NCI-H446 treated with DMSO at 0.1 percent for 48 hours (cell line): ENCODE measurements at regions not wholly inside any gene's neighbourhood (a gene's known extent, or its start where the extent isn't known, plus 50 kb on each side); places are given as distances from the start of the nearest gene placed in this dataset.
A peak's percentile ranks its signal among the peaks of the same experiment; 100 is the strongest.

Experiments
- DNase-seq: peaks from one replicate; lab custom pipeline; 2025; lab: John Stamatoyannopoulos, UW

DNA sequence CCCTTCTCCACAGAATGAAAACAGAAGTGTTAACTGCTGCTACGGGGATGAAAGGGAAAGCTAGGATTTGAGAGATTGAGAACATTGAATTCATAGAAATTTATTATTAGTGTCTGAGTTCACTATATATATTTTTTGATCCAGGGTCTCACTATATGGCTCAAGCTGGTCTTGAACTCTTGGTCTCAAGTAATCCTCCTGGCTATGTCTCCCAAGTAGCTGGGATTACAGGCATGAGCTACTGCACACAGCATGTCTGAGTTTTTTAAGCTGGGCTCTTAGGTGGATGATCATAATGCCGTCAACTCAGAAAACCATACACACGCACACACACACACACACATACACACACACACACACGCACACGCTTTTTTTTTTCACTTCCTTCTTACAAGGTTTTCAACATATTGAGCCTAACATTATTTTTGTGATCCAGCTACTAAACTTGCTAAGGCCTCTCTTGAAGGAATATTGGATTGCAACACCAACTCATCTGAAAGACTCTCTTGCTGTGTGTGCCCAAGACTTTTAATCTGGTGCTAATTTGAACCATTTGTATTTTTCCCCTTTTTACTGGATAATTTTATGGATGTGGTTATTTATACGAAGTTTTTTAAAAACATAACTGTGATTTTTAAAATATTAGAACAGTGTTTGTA lies 1045.4 kb downstream of the DTWD2 start:
- DNase-seq: no peak

DNA sequence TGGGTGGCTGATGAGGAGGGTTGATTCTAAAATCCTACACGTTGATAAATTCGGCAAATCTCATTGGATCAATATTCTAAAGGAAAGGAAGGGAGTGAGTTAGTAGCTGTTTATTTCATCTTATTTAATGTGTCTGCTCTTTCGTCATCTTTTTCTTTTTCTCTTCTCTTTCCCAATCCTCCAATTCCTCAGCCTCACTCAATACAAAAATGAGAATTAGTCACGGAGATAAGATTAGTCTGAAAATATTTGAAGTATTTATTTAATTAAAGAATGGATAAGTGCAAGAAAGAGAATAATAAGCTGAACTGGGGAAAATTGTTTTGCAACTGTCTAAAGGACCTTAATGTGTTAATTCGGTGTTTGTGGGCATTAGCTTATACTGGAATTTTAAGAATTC lies 1095.1 kb downstream of the DTWD2 start:
- no peak for DNase-seq

DNA sequence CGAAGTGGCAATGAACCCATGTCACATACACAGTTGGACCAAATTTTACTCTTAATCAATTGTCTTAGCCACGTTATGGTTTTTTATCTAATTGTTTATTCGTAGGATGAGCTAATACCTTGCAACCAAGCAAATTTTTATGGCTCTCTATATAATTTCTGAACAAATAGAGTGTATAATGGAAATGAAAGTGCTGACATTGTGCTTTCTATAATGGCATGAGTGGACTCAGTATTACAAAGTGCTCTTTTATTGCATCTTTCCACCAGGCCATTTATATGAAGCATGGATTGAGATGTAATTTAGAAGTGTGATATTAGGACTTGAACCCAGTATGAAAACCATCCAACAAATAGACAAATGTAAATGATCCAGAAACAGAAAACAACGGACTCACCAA lies 1096.0 kb downstream of the DTWD2 start:
- DNase-seq: no peak

DNA sequence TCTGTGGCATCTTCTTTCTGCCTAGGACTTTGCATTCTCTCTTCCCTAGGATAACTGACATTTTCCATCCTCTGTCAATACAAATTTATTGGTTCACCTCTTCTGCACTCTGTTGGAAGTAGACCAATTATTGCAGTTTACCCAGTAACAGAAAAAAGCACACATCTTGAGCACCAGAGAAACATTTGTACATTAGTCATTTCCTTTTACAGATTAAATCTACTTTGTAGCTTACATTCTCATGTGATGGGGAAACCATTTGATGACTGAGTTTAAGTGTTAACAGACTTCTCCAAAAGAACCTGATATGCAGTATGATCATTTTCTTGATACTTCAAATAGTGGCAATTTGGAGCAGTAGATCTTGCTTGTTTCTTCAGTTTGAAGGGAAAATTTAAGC lies 1098.8 kb downstream of the DTWD2 start:
- no peak for DNase-seq

DNA sequence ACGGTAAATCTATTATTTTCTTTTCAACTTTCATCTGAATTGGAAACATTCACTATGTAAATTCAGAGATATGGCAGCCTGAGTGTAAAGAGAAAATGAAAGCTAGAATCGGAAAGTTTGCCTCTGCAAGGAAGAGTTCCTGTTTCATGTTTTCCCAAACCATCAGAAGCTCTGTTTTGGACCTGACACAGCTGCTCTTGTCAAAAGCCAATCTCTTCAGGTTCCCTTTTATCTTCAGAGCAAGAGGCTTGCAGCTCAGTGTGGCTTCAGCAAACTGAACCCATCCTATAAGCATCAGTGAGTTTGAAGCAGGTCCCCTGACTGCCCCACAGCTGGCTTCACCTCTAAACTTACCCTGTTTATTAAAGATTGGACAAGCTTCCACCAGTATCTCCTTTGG lies 1099.7 kb downstream of the DTWD2 start:
- DNase-seq: no peak

- DNase-seq: peak; percentile 68
These were observed 1106.7 kb downstream of the DTWD2 start for GRCh38 chr5:117881426-117882230.

GRCh38 chr5:117880932-117881331 lies 1107.4 kb downstream of the DTWD2 start:
- DNase-seq: no peak

DNA sequence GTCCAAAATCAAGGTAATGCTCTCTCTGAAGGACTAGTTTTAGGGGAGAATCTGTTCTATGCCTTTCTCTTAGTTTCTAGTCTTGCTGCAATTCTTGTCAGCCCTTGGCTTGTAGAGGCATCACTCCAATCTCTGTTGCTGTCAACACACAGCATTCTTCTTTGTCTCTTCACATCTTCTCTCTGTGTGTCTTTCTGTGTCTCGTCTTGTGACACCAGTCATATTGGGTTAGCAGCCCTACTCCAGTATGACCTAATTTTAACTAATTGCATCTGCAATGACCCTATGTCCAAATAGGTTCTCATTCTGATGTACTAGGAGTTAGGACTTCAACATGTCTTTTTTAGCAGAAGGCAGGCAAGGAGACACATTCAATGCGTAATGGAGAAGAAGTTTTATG lies 1110.6 kb downstream of the DTWD2 start:
- no peak for DNase-seq

GRCh38 chr5:117872798-117873368 lies 1115.5 kb downstream of the DTWD2 start:
- DNase-seq: no peak

- DNase-seq: peak; percentile 33
These were observed 1118.8 kb downstream of the DTWD2 start for GRCh38 chr5:117869596-117869995.

- no peak for DNase-seq
These were observed 1124.6 kb downstream of the DTWD2 start for GRCh38 chr5:117863586-117864296.

DNA sequence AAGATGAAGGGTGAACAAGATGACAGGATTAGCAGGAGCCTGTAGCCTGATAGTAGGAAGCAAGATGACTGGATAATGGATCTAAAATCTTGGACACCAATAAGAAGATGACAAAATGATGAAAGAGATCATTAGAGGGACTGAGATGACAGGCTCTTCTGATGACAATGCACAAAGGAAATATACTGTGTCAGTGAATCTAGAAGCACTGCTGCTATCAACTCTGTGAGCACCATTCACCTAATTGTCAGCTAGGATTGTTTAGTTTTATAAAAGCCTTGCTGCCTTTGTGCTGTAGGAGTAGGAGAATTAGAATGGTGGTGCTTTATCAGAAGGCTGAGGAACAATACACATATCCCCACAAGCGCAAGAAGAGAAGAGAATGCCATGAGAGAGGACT lies 1127.8 kb downstream of the DTWD2 start:
- DNase-seq: no peak

GRCh38 chr5:117859176-117859575 lies 1129.2 kb downstream of the DTWD2 start:
- no peak for DNase-seq

- no peak for DNase-seq
These were observed 1131.6 kb downstream of the DTWD2 start for GRCh38 chr5:117856713-117857112.

DNA sequence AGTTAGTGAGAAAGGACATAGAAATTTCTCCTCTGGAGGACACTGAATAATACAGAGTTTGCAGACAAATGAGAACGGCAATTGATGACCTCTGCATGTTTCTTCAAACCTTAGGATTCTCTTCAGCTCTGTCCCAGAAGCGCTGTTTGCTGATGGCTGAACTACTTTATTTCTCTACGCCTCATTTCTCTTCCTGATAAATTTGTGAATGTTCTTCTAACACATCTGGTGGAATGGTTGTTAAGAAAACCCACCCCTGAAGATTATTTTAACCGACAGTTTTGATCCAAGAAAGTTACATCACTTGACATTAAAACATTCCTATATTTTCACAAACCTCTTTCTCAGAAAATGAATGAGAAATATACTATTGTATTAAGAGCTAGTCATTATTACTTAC lies 1150.6 kb downstream of the DTWD2 start:
- DNase-seq: no peak

DNA sequence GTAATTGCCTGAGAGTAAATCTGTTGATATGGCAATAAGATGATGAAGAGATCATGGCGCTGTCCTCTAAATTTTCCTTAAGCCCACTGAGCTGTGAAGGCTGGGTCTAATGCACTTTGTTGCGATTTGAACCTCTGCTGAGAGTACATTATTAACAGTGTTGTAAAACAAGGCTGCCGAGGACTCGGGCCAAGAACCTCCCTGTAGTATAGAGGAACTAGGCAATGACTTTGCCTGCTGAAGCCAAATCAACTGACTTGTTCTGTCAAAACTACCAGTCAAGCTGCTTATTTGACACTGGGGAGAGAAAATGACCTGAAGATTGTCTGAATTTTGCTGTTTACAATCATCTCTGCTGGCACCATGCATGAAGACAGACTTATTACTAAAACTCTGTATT lies 1154.7 kb downstream of the DTWD2 start:
- peak; percentile 52 for DNase-seq

- DNase-seq: no peak
These were observed 1158.7 kb downstream of the DTWD2 start for GRCh38 chr5:117829646-117830045.

- no peak for DNase-seq
These were observed 1174.5 kb downstream of the DTWD2 start for GRCh38 chr5:117813850-117814249.

- no peak for DNase-seq
These were observed 1175.5 kb downstream of the DTWD2 start for GRCh38 chr5:117812861-117813260.

- no peak for DNase-seq
These were observed 1179.1 kb downstream of the DTWD2 start for GRCh38 chr5:117809251-117809650.

DNA sequence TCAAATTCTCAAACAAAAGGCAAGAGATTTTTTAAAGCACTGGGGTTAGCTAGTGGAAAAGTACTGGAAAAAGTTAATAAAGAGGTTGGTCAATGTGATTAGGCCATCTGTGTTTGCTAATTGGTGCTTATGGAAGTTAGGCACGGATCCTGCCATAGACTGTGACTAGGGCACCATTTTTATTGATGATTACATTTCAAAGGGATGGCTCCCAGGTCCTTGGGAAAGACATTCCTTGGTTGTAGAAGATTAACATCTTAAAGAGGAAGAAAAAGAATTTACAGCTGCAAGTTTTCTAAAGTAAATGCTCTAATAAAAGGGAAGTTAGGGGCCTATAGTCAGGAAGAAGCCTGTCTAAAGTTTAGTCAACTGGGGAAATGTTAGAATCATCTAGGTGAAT lies 1183.3 kb downstream of the DTWD2 start:
- no peak for DNase-seq

DNA sequence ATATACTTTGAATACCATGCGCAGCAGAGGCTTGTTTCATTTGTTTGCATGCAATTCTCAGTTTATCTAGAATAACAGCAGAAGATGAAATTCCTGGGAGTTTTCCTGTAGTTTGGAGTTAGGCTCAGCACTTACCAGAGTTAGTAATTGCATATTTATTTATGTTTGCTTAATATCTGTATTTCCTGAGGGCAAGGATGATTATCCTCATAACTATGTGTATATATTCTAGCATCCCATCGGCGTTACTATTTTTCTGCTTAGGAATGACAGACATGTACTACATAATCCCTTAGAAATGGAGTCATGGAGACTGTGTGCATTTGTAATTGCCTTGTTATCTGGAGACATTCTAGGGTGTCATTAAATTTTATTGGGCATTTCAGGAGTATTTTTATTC lies 1184.8 kb downstream of the DTWD2 start:
- no peak for DNase-seq

- no peak for DNase-seq
These were observed 1186.8 kb downstream of the DTWD2 start for GRCh38 chr5:117801583-117801982.
